Esophagus muscularis mucosa (tissue), 4 donors: ENCODE measurements at regions not wholly inside any gene's neighbourhood (a gene's known extent, or its start where the extent isn't known, plus 50 kb on each side); places are given as distances from the start of the nearest gene placed in this dataset.

Experiments
- DNase-seq: peaks from one replicate; pipeline ENCODE4 v3.0.0-alpha.2; 2017; ENCODE audit errors: extremely low spot score
- H3K27ac ChIP-seq, 4 donors: fragments of 200-600 bp; sonication (generic); replicated peaks in 1 of 4; 1 replicate in 3 of 4; 2 replicates in 1 of 4; pipeline ENCODE4 v1.5.1; 2016 to 2019; ENCODE audit warnings: mild to moderate bottlenecking in 1 of 4
- H3K27me3 ChIP-seq, 4 donors: fragments of 200-600 bp; sonication (generic); one replicate each; pipeline versions ENCODE4 v1.5.1 to v1.6.0; 2016 to 2019
- H3K36me3 ChIP-seq, 4 donors: fragments of 200-600 bp; sonication (generic); one replicate each; pipeline ENCODE4 v1.5.1; 2016 to 2019
- H3K4me1 ChIP-seq, 4 donors: fragments of 200-600 bp; sonication (generic); one replicate each; pipeline ENCODE4 v1.5.1; 2016 to 2019
- H3K4me3 ChIP-seq, 4 donors: fragments of 200-600 bp; sonication (generic); 1 replicate in 2 of 4; 2 replicates in 2 of 4; pipeline ENCODE4 v1.5.1; 2016 to 2019; ENCODE audit warnings: mild to moderate bottlenecking in 4 of 4, moderate library complexity in 1 of 4
- H3K9me3 ChIP-seq, 4 donors: fragments of 200-600 bp; sonication (generic); 1 replicate in 3 of 4; 2 replicates in 1 of 4; pipeline ENCODE4 v1.5.1; 2016 to 2019
- CTCF ChIP-seq, 3 experiments: fragments of 200-600 bp in 2 of 3; fragments of 450-650 bp in 1 of 3; sonication (generic) in 2 of 3; IDR thresholded peaks; one replicate each; pipeline ENCODE4 v1.5.1; 2017 to 2019; ENCODE audit warnings: antibody characterized with exemption in 3 of 3, mild to moderate bottlenecking in 2 of 3, moderate library complexity in 1 of 3
- EP300 ChIP-seq: sonication (generic); formaldehyde crosslinking; IDR thresholded peaks from one replicate; pipeline ENCODE4 v1.6.1; 2017; ENCODE audit warnings: antibody characterized with exemption
- POLR2A ChIP-seq: fragments of 450-650 bp; IDR thresholded peaks from one replicate; pipeline ENCODE4 v1.6.1; 2017; ENCODE audit warnings: antibody characterized with exemption, moderate library complexity, mild to moderate bottlenecking, low read depth
- POLR2AphosphoS5 ChIP-seq, 2 donors: sonication (generic); formaldehyde crosslinking; IDR thresholded peaks; one replicate each; pipeline ENCODE4 v1.6.1; 2017; ENCODE audit warnings: antibody characterized with exemption in 2 of 2
- WGBS: methylation state at CpG from one replicate; pipeline ENCODE4 v1.1.5; 2018; 5-methylcytosine and 5-hydroxymethylcytosine counted together
- intact Hi-C: fragments of 100-400 bp; cut with DNase I; formaldehyde crosslinking; loops from one replicate; pipeline ENCODE4 v1.15.1; 2023

- Histone ChIP-seq H3K27me3 (no peaks in the 10 kb centered on the region), H3K36me3 (no peaks in the 10 kb centered on the region), H3K27ac (no peak overlapping the region), H3K4me3 (no peak overlapping the region), H3K9me3 (no peaks in the 10 kb centered on the region), H3K4me1 (no peaks in the 10 kb centered on the region)
- TF ChIP-seq CTCF (IDR thresholded peaks at IDR 0.05) (no peak), POLR2A (no peak), EP300 (no peak), POLR2AphosphoS5 (IDR thresholded peaks at IDR 0.05) (no peak)
- WGBS, result 86% methylated on average over 1 of the region's 1 CpG
- DNase-seq, result no peak
- intact Hi-C loops, result no loop called here
Measured at GRCh38 chr17:52995147-52995546, 827.6 kb upstream of the KIF2B start.

- H3K27ac ChIP-seq, result no peak overlapping the region
- no peak for DNase-seq
- WGBS, result 60% methylated on average over 4 of the region's 4 CpGs
- H3K27me3 ChIP-seq, result no peaks in the 10 kb centered on the region
- no peaks in the 10 kb centered on the region for H3K4me1 ChIP-seq
- no peak overlapping the region for H3K4me3 ChIP-seq
- no peaks in the 10 kb centered on the region for H3K9me3 ChIP-seq
- no peaks in the 10 kb centered on the region for H3K36me3 ChIP-seq
- TF ChIP-seq CTCF (IDR thresholded peaks at IDR 0.05), result no peak
- no peak for TF ChIP-seq POLR2AphosphoS5 (IDR thresholded peaks at IDR 0.05)
- intact Hi-C loops, result no loop called here
Measured at GRCh38 chr17:52986056-52986662, 827.6 kb upstream of the CA10 start.

GRCh38 chr17:52982331-52982730, 823.8 kb upstream of the CA10 start:
- DNase-seq, result no peak
- no peak for TF ChIP-seq EP300
- TF ChIP-seq CTCF (IDR thresholded peaks at IDR 0.05), result no peak
- no peak for TF ChIP-seq POLR2A
- TF ChIP-seq POLR2AphosphoS5 (IDR thresholded peaks at IDR 0.05), result no peak
- Histone ChIP-seq H3K27me3 (no peaks in the 10 kb centered on the region), H3K9me3 (no peaks in the 10 kb centered on the region), H3K4me3 (no peak overlapping the region), H3K36me3 (no peaks in the 10 kb centered on the region), H3K4me1 (no peaks in the 10 kb centered on the region), H3K27ac (no peak overlapping the region)
- intact Hi-C loops, result no loop called here
- WGBS, result 92% methylated on average over 1 of the region's 1 CpG

GRCh38 chr17:52979921-52980320, 821.4 kb upstream of the CA10 start:
- H3K4me1 ChIP-seq, result no peaks in the 10 kb centered on the region

More at GRCh38 chr17:52979921-52980320, 821.4 kb upstream of the CA10 start:
- Histone ChIP-seq H3K9me3 (no peaks in the 10 kb centered on the region), H3K27ac (no peak overlapping the region), H3K27me3 (no peaks in the 10 kb centered on the region), H3K36me3 (no peaks in the 10 kb centered on the region), H3K4me3 (no peak overlapping the region)
- DNase-seq, result no peak
- TF ChIP-seq POLR2AphosphoS5 (IDR thresholded peaks at IDR 0.05) (no peak), CTCF (IDR thresholded peaks at IDR 0.05) (no peak), EP300 (no peak), POLR2A (no peak)
- intact Hi-C loops, result no loop called here
- WGBS, result 45% methylated on average over 1 of the region's 1 CpG
